ENCODE measurements at regions not wholly inside any gene's neighbourhood (a gene's known extent, or its start where the extent isn't known, plus 50 kb on each side); places are given as distances from the start of the nearest gene placed in this dataset.

DNA sequence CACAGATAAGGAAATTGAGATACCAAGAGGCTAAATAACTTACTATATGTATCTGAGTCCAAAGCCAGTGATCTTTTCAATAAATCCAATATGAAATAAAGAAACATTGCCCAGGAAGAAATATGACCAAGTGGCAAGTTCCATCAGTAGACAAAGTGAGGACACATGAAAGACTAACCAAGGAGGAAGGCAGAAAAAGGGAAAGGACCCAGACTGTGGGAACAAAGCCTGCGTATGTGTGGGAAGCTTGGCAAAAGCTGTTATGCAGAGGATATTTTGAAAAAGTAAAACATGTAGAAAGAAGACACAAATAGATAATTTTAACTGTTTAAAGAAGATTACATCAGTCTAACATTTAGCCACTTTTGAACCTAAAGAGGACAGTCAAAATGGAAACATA, 264.4 kb upstream of the PRDM1 start:
- no peak for TF ChIP-seq POLR2AphosphoS5 (IDR thresholded peaks at IDR 0.05)
- TF ChIP-seq, protein P1, sequence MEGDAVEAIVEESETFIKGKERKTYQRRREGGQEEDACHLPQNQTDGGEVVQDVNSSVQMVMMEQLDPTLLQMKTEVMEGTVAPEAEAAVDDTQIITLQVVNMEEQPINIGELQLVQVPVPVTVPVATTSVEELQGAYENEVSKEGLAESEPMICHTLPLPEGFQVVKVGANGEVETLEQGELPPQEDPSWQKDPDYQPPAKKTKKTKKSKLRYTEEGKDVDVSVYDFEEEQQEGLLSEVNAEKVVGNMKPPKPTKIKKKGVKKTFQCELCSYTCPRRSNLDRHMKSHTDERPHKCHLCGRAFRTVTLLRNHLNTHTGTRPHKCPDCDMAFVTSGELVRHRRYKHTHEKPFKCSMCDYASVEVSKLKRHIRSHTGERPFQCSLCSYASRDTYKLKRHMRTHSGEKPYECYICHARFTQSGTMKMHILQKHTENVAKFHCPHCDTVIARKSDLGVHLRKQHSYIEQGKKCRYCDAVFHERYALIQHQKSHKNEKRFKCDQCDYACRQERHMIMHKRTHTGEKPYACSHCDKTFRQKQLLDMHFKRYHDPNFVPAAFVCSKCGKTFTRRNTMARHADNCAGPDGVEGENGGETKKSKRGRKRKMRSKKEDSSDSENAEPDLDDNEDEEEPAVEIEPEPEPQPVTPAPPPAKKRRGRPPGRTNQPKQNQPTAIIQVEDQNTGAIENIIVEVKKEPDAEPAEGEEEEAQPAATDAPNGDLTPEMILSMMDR (IDR thresholded peaks at IDR 0.05) = no peak

Data from transverse colon (tissue), 4 donors.